ENCODE measurements at regions not wholly inside any gene's neighbourhood (a gene's known extent, or its start where the extent isn't known, plus 50 kb on each side); places are given as distances from the start of the nearest gene placed in this dataset.

DNA sequence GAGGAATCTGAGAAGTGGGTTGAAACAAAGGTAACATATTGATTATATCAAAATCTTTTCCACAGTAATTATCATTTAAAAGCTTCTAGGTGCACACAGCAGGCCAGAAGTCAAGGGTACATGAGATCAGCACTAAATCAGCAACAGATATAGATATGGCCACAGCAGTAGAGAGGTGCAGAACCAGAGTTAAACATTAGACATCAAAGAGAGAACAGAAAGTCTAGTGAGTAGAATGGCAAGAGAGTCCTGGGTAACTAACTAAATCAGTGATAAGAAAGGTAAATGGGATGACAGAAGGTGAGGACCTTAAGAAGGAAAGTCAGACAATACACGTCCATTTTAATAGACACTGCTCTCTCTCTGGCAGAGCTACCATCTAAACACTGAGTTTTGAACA is 119.5 kb upstream of the GRIA4 start:
- TF ChIP-seq, protein P1, sequence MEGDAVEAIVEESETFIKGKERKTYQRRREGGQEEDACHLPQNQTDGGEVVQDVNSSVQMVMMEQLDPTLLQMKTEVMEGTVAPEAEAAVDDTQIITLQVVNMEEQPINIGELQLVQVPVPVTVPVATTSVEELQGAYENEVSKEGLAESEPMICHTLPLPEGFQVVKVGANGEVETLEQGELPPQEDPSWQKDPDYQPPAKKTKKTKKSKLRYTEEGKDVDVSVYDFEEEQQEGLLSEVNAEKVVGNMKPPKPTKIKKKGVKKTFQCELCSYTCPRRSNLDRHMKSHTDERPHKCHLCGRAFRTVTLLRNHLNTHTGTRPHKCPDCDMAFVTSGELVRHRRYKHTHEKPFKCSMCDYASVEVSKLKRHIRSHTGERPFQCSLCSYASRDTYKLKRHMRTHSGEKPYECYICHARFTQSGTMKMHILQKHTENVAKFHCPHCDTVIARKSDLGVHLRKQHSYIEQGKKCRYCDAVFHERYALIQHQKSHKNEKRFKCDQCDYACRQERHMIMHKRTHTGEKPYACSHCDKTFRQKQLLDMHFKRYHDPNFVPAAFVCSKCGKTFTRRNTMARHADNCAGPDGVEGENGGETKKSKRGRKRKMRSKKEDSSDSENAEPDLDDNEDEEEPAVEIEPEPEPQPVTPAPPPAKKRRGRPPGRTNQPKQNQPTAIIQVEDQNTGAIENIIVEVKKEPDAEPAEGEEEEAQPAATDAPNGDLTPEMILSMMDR (IDR thresholded peaks at IDR 0.05) = no peak
- no peak for TF ChIP-seq POLR2A (IDR thresholded peaks at IDR 0.05)
